ENCODE measurements at regions not wholly inside any gene's neighbourhood (a gene's known extent, or its start where the extent isn't known, plus 50 kb on each side); places are given as distances from the start of the nearest gene placed in this dataset.

- H3K9me3 Mint-ChIP-seq: no peaks in the 10 kb centered on the region
- no peaks in the 10 kb centered on the region for H3K36me3 ChIP-seq (replicated peaks in 1 of 2; ENCODE audit: control insufficient read depth in 1 of 2, insufficient read depth in 2 of 2, low read length in 2 of 2)
- peaks cover 26% of the 10 kb centered on the region for H3K4me1 Mint-ChIP-seq
- no peaks in the 10 kb centered on the region for H4K20me1 ChIP-seq (ENCODE audit: insufficient read depth, low read length)
- WGBS (ENCODE audit: insufficient coverage): no CpG with 5 or more reads among the region's 5 CpGs
- no peaks in the 10 kb centered on the region for H3K79me2 ChIP-seq (ENCODE audit: insufficient read depth, low read length)
- no peaks in the 10 kb centered on the region for H3K27me3 ChIP-seq (ENCODE audit: control insufficient read depth in 2 of 2, insufficient read depth in 2 of 2, low read length in 2 of 2)
- peak; percentile 47 to 71 (median 52) for DNase-seq
- TF ChIP-seq CTCF (IDR thresholded peaks at IDR 0.05): no peak
- H3K4me1 ChIP-seq (ENCODE audit: control insufficient read depth in 1 of 2, insufficient read depth in 2 of 2, low read length in 2 of 2): peaks cover 27 to 28% of the 10 kb centered on the region in 2 donors
- H3K4me3 ChIP-seq (replicated peaks in 1 of 3; ENCODE audit: low read depth in 2 of 3, low read length in 3 of 3): peak overlapping the region in 1 of 3 experiments; percentile 21
- peak overlapping the region; percentile 33 for H3K4me2 ChIP-seq (replicated peaks; ENCODE audit: extremely low read depth, low read length, poor library complexity, severe bottlenecking)
- H3K27me3 Mint-ChIP-seq (ENCODE audit: low read depth in 3 of 3): peaks cover 0 to 3% (median 0%) of the 10 kb centered on the region in 3 donors
- H3K4me3 Mint-ChIP-seq: peak overlapping the region in 1 of 2 donors; percentile 31
- no peak overlapping the region for H3K27ac ChIP-seq (ENCODE audit: low read depth in 1 of 2, low read length in 2 of 2)
- H3K36me3 Mint-ChIP-seq: no peaks in the 10 kb centered on the region
- no peak overlapping the region for H2AFZ ChIP-seq (ENCODE audit: insufficient read depth, low read depth, low read length, poor library complexity, severe bottlenecking)
- no peak overlapping the region for H3K9ac ChIP-seq (ENCODE audit: insufficient read depth, low read length, poor library complexity, severe bottlenecking)
- intact Hi-C loops (cut with micrococcal nuclease): loop anchor here in 1 of 2 donors (5.0 kb wide), 1 partner anchor 48 kb away; no protein-coding TSS in a partner anchor
- H3K9me3 ChIP-seq (replicated peaks in 1 of 2; ENCODE audit: control insufficient read depth in 1 of 2, insufficient read depth in 1 of 2, low read length in 2 of 2): no peaks in the 10 kb centered on the region
- H3K27ac Mint-ChIP-seq: peak overlapping the region in 2 of 7 donors; percentile 10 to 34
Measured at GRCh38 chr12:45670346-45671065, 59.0 kb upstream of the ARID2 start.

- no peaks in the 10 kb centered on the region for H3K36me3 Mint-ChIP-seq
- Histone ChIP-seq H4K20me1 (ENCODE audit: insufficient read depth, low read length) (no peaks in the 10 kb centered on the region), H3K4me2 (replicated peaks; ENCODE audit: extremely low read depth, low read length, poor library complexity, severe bottlenecking) (no peak overlapping the region), H3K4me1 (ENCODE audit: control insufficient read depth in 1 of 2, insufficient read depth in 2 of 2, low read length in 2 of 2) (peaks cover 27 to 28% of the 10 kb centered on the region in 2 donors), H3K36me3 (replicated peaks in 1 of 2; ENCODE audit: control insufficient read depth in 1 of 2, insufficient read depth in 2 of 2, low read length in 2 of 2) (no peaks in the 10 kb centered on the region), H3K27ac (ENCODE audit: low read depth in 1 of 2, low read length in 2 of 2) (no peak overlapping the region), H3K9ac (ENCODE audit: insufficient read depth, low read length, poor library complexity, severe bottlenecking) (no peak overlapping the region), H3K9me3 (replicated peaks in 1 of 2; ENCODE audit: control insufficient read depth in 1 of 2, insufficient read depth in 1 of 2, low read length in 2 of 2) (no peaks in the 10 kb centered on the region), H3K79me2 (ENCODE audit: insufficient read depth, low read length) (no peaks in the 10 kb centered on the region), H3K4me3 (replicated peaks in 1 of 3; ENCODE audit: low read depth in 2 of 3, low read length in 3 of 3) (no peak overlapping the region), H2AFZ (ENCODE audit: insufficient read depth, low read depth, low read length, poor library complexity, severe bottlenecking) (no peak overlapping the region), H3K27me3 (ENCODE audit: control insufficient read depth in 2 of 2, insufficient read depth in 2 of 2, low read length in 2 of 2) (no peaks in the 10 kb centered on the region)
- TF ChIP-seq CTCF (IDR thresholded peaks at IDR 0.05): no peak
- H3K27ac Mint-ChIP-seq: peak overlapping the region in 1 of 7 donors; percentile 48
- DNase-seq: no peak
- WGBS (ENCODE audit: insufficient coverage): no CpG with 5 or more reads among the region's 3 CpGs
- H3K4me3 Mint-ChIP-seq: no peak overlapping the region
- peaks cover 0 to under 1% (median 0%) of the 10 kb centered on the region in 3 donors for H3K27me3 Mint-ChIP-seq (ENCODE audit: low read depth in 3 of 3)
- intact Hi-C loops (cut with micrococcal nuclease): loop anchor here in 1 of 2 donors (5.0 kb wide), 1 partner anchor 49 kb away; no protein-coding TSS in a partner anchor
- no peaks in the 10 kb centered on the region for H3K9me3 Mint-ChIP-seq
- peaks cover 26% of the 10 kb centered on the region for H3K4me1 Mint-ChIP-seq
Measured at GRCh38 chr12:45671254-45671653, 58.3 kb upstream of the ARID2 start.

All from CD14-positive monocyte (primary cell).